ENCODE measurements at regions not wholly inside any gene's neighbourhood (a gene's known extent, or its start where the extent isn't known, plus 50 kb on each side); places are given as distances from the start of the nearest gene placed in this dataset.

- H3K9me3 ChIP-seq (ENCODE audit: control insufficient read depth in 4 of 4, insufficient read depth in 3 of 4, low read length in 3 of 4) = peaks cover 0 to 5% (median 0%) of the 10 kb centered on the region in 4 donors
- WGBS, 2 donors = 71 to 85% methylated on average over 1 of the region's 1 CpG
- H3K9ac ChIP-seq (ENCODE audit: insufficient read depth in 1 of 2, low read length in 2 of 2) = no peak overlapping the region
- no peaks in the 10 kb centered on the region for H3K4me1 ChIP-seq (ENCODE audit: control insufficient read depth in 5 of 5, insufficient read depth in 5 of 5, low read length in 5 of 5)
- H3K27ac ChIP-seq (ENCODE audit: low read depth in 1 of 2, low read length in 1 of 2) = no peak overlapping the region
- DNase-seq = no peak
- no peak for TF ChIP-seq CTCF (IDR thresholded peaks at IDR 0.05; ENCODE audit: control extremely low read depth, extremely low read depth)
- no peaks in the 10 kb centered on the region for H3K36me3 ChIP-seq (ENCODE audit: control insufficient read depth in 4 of 4, insufficient read depth in 4 of 4, low read length in 4 of 4)
- peaks cover 10 to 37% (median 17%) of the 10 kb centered on the region in 3 donors for H3K27me3 ChIP-seq (ENCODE audit: control insufficient read depth in 3 of 3, insufficient read depth in 3 of 3, low read length in 2 of 3)
- no peak overlapping the region for H3K4me3 ChIP-seq
- ATAC-seq (ENCODE audit: insufficient read depth, low FRiP score) = no peak
Observed at GRCh38 chrX:104430742-104431119, 135.3 kb upstream of the IL1RAPL2 start.

GRCh38 chrX:104430072-104430741, 135.8 kb upstream of the IL1RAPL2 start:
- peaks cover 10 to 36% (median 18%) of the 10 kb centered on the region in 3 donors for H3K27me3 ChIP-seq (ENCODE audit: control insufficient read depth in 3 of 3, insufficient read depth in 3 of 3, low read length in 2 of 3)
- H3K36me3 ChIP-seq (ENCODE audit: control insufficient read depth in 4 of 4, insufficient read depth in 4 of 4, low read length in 4 of 4) = no peaks in the 10 kb centered on the region
- H3K27ac ChIP-seq (ENCODE audit: low read depth in 1 of 2, low read length in 1 of 2) = no peak overlapping the region
- H3K9ac ChIP-seq (ENCODE audit: insufficient read depth in 1 of 2, low read length in 2 of 2) = no peak overlapping the region
- no peak overlapping the region for H3K4me3 ChIP-seq
- DNase-seq (no peak), ATAC-seq (ENCODE audit: insufficient read depth, low FRiP score) (no peak)
- 31 to 37% methylated on average over 4 of the region's 4 CpGs for WGBS, 2 donors
- TF ChIP-seq CTCF (IDR thresholded peaks at IDR 0.05; ENCODE audit: control extremely low read depth, extremely low read depth) = no peak
- H3K9me3 ChIP-seq (ENCODE audit: control insufficient read depth in 4 of 4, insufficient read depth in 3 of 4, low read length in 3 of 4) = peaks cover 0 to 2% (median 0%) of the 10 kb centered on the region in 4 donors
- no peaks in the 10 kb centered on the region for H3K4me1 ChIP-seq (ENCODE audit: control insufficient read depth in 5 of 5, insufficient read depth in 5 of 5, low read length in 5 of 5)

GRCh38 chrX:104428231-104428630, 137.8 kb upstream of the IL1RAPL2 start:
- peaks cover 0 to 2% (median 0%) of the 10 kb centered on the region in 4 donors for H3K9me3 ChIP-seq (ENCODE audit: control insufficient read depth in 4 of 4, insufficient read depth in 3 of 4, low read length in 3 of 4)
- no peak for TF ChIP-seq CTCF (IDR thresholded peaks at IDR 0.05; ENCODE audit: control extremely low read depth, extremely low read depth)
- no peaks in the 10 kb centered on the region for H3K36me3 ChIP-seq (ENCODE audit: control insufficient read depth in 4 of 4, insufficient read depth in 4 of 4, low read length in 4 of 4)
- no peak for ATAC-seq (ENCODE audit: insufficient read depth, low FRiP score)
- H3K9ac ChIP-seq (ENCODE audit: insufficient read depth in 1 of 2, low read length in 2 of 2) = no peak overlapping the region
- WGBS, 2 donors = 75 to 94% methylated on average over 2 of the region's 2 CpGs
- DNase-seq = no peak
- H3K27ac ChIP-seq (ENCODE audit: low read depth in 1 of 2, low read length in 1 of 2) = no peak overlapping the region
- no peak overlapping the region for H3K4me3 ChIP-seq
- no peaks in the 10 kb centered on the region for H3K4me1 ChIP-seq (ENCODE audit: control insufficient read depth in 5 of 5, insufficient read depth in 5 of 5, low read length in 5 of 5)
- H3K27me3 ChIP-seq (ENCODE audit: control insufficient read depth in 3 of 3, insufficient read depth in 3 of 3, low read length in 2 of 3) = peaks cover 7 to 32% (median 18%) of the 10 kb centered on the region in 3 donors

- Histone ChIP-seq H3K4me3 (no peak overlapping the region), H3K27me3 (ENCODE audit: control insufficient read depth in 3 of 3, insufficient read depth in 3 of 3, low read length in 2 of 3) (peaks cover 7 to 32% (median 17%) of the 10 kb centered on the region in 3 donors), H3K9me3 (ENCODE audit: control insufficient read depth in 4 of 4, insufficient read depth in 3 of 4, low read length in 3 of 4) (peaks cover 0 to 2% (median 0%) of the 10 kb centered on the region in 4 donors), H3K36me3 (ENCODE audit: control insufficient read depth in 4 of 4, insufficient read depth in 4 of 4, low read length in 4 of 4) (no peaks in the 10 kb centered on the region), H3K27ac (ENCODE audit: low read depth in 1 of 2, low read length in 1 of 2) (no peak overlapping the region), H3K9ac (ENCODE audit: insufficient read depth in 1 of 2, low read length in 2 of 2) (no peak overlapping the region), H3K4me1 (ENCODE audit: control insufficient read depth in 5 of 5, insufficient read depth in 5 of 5, low read length in 5 of 5) (no peaks in the 10 kb centered on the region)
- WGBS, 2 donors = 61 to 65% methylated on average over 3 of the region's 3 CpGs
- DNase-seq (no peak), ATAC-seq (ENCODE audit: insufficient read depth, low FRiP score) (no peak)
- TF ChIP-seq CTCF (IDR thresholded peaks at IDR 0.05; ENCODE audit: control extremely low read depth, extremely low read depth) = no peak
Observed at GRCh38 chrX:104427693-104428092, 138.3 kb upstream of the IL1RAPL2 start.

Measured in lung (tissue), 11 donors.